GM23338 (cell line): ENCODE measurements at regions not wholly inside any gene's neighbourhood (a gene's known extent, or its start where the extent isn't known, plus 50 kb on each side); places are given as distances from the start of the nearest gene placed in this dataset.

ENCODE experiments used
- CREB1 ChIP-seq: fragments of 250-450 bp; sonication (Bioruptor Pico); IDR thresholded peaks from 2 replicates; pipeline ENCODE4 v1.5.0; 2020; ENCODE audit warnings: low read depth, mild to moderate bottlenecking, moderate library complexity
- CTCF ChIP-seq, 2 experiments: fragments of 200-600 bp in 1 of 2; sonication (generic) in 1 of 2; conservative IDR thresholded peaks; 2 replicates each; pipeline versions ENCODE4 v1.5.1 to v1.6.1; 2016 to 2017; ENCODE audit warnings: antibody characterized with exemption in 2 of 2, low read depth in 2 of 2, mild to moderate bottlenecking in 2 of 2, moderate library complexity in 1 of 2
- EZH2phosphoT487 ChIP-seq: fragments of 200-600 bp; sonication (generic); IDR thresholded peaks from one replicate; pipeline ENCODE4 v1.8.1; 2018; ENCODE audit warnings: antibody characterized with exemption; ENCODE audit not compliant: unreplicated experiment
- JUNB ChIP-seq: IDR thresholded peaks from one replicate; pipeline ENCODE4 v1.6.1; 2016; ENCODE audit warnings: antibody characterized with exemption; ENCODE audit not compliant: unreplicated experiment
- POLR2AphosphoS5 ChIP-seq: IDR thresholded peaks from 2 replicates; pipeline ENCODE4 v1.6.1; 2016; ENCODE audit warnings: antibody characterized with exemption, low read depth
- REST ChIP-seq: IDR thresholded peaks from one replicate; pipeline ENCODE4 v1.6.1; 2018; ENCODE audit warnings: antibody characterized with exemption; ENCODE audit not compliant: unreplicated experiment

GRCh38 chr15:59834528-59834927 lies 145.4 kb upstream of the BNIP2 start:
- TF ChIP-seq CTCF (conservative IDR thresholded peaks at IDR 0.05; ENCODE audit: low read depth in 2 of 2): no peak
- TF ChIP-seq REST: no peak
- TF ChIP-seq EZH2phosphoT487: no peak
- TF ChIP-seq CREB1: no peak
- TF ChIP-seq JUNB: no peak
- no peak for TF ChIP-seq POLR2AphosphoS5
